Osteoblast (primary cell): ENCODE measurements at regions not wholly inside any gene's neighbourhood (a gene's known extent, or its start where the extent isn't known, plus 50 kb on each side); places are given as distances from the start of the nearest gene placed in this dataset.

Source experiments
- DNase-seq: peaks from one replicate; pipeline ENCODE4 v3.0.0; 2011; ENCODE audit warnings: low spot score, mixed read lengths; ENCODE audit not compliant: insufficient read length; ENCODE audit errors: missing footprints
- H2AFZ ChIP-seq: 2 replicates; pipeline ENCODE4 v1.6.0; 2011; ENCODE audit warnings: mild to moderate bottlenecking, low read length
- H3K27ac ChIP-seq: 2 replicates; pipeline ENCODE4 v1.5.1; 2011; ENCODE audit warnings: mild to moderate bottlenecking, low read depth, low read length, moderate library complexity
- H3K27me3 ChIP-seq: 2 replicates; pipeline ENCODE4 v1.6.0; 2012; ENCODE audit warnings: mild to moderate bottlenecking, control low read depth, inconsistent platforms, low read length, moderate library complexity; ENCODE audit not compliant: insufficient read depth
- H3K36me3 ChIP-seq: 2 replicates; pipeline ENCODE4 v1.5.1; 2011; ENCODE audit warnings: mild to moderate bottlenecking, low read length, control low read depth, moderate library complexity; ENCODE audit not compliant: insufficient read depth
- H3K4me1 ChIP-seq: 2 replicates; pipeline ENCODE4 v1.5.1; 2011; ENCODE audit warnings: mild to moderate bottlenecking, low read length, control low read depth, moderate library complexity; ENCODE audit not compliant: insufficient read depth
- H3K4me2 ChIP-seq: 2 replicates; pipeline ENCODE4 v1.6.0; 2011; ENCODE audit warnings: mild to moderate bottlenecking, low read length; ENCODE audit not compliant: insufficient read depth
- H3K4me3 ChIP-seq: fragments of 200-600 bp; sonication (generic); 3 replicates; pipeline ENCODE4 v1.5.1; 2012; ENCODE audit warnings: mild to moderate bottlenecking, low read length, inconsistent platforms; ENCODE audit not compliant: insufficient read depth
- H3K79me2 ChIP-seq: 2 replicates; pipeline ENCODE4 v1.6.0; 2012; ENCODE audit warnings: mild to moderate bottlenecking, low read length, control low read depth, inconsistent platforms; ENCODE audit not compliant: insufficient read depth
- H3K9me3 ChIP-seq: 2 replicates; pipeline ENCODE4 v1.5.1; 2011; ENCODE audit warnings: low read depth, low read length, control low read depth
- H4K20me1 ChIP-seq: 2 replicates; pipeline ENCODE4 v1.6.0; 2012; ENCODE audit warnings: mild to moderate bottlenecking, low read length, control low read depth; ENCODE audit not compliant: insufficient read depth
- TF ChIP-seq, protein P1 (sequence below): IDR thresholded peaks from 2 replicates; pipeline ENCODE4 v1.5.1; 2011; ENCODE audit warnings: mild to moderate bottlenecking, low read depth, low read length, moderate library complexity; ENCODE audit errors: extremely low read depth

DNA sequence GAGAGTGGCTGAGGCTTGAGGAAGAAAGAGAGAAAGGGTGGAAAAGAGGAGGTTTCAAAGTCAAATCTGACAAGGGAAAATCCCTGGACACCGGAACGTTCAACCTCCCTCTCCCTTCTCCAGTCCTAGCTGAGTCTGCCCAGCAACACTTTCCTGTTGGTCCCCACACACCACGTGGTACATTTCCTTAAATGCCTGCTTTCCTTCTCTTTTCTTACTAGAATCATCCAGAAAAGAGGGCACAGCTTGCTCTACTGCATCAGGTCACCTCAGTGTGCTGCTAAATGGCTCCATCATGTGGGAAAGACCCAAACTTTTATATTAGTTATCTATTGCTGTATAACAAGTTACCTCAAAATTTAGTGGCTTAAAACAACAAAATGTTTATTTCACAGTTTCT, 181.2 kb downstream of the NECTIN3 start:
- H4K20me1 ChIP-seq = no peaks in the 10 kb centered on the region
- TF ChIP-seq, protein P1, sequence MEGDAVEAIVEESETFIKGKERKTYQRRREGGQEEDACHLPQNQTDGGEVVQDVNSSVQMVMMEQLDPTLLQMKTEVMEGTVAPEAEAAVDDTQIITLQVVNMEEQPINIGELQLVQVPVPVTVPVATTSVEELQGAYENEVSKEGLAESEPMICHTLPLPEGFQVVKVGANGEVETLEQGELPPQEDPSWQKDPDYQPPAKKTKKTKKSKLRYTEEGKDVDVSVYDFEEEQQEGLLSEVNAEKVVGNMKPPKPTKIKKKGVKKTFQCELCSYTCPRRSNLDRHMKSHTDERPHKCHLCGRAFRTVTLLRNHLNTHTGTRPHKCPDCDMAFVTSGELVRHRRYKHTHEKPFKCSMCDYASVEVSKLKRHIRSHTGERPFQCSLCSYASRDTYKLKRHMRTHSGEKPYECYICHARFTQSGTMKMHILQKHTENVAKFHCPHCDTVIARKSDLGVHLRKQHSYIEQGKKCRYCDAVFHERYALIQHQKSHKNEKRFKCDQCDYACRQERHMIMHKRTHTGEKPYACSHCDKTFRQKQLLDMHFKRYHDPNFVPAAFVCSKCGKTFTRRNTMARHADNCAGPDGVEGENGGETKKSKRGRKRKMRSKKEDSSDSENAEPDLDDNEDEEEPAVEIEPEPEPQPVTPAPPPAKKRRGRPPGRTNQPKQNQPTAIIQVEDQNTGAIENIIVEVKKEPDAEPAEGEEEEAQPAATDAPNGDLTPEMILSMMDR = peak; percentile 46
- H3K79me2 ChIP-seq = no peaks in the 10 kb centered on the region
- H3K4me1 ChIP-seq = no peaks in the 10 kb centered on the region
- no peaks in the 10 kb centered on the region for H3K9me3 ChIP-seq
- no peaks in the 10 kb centered on the region for H3K36me3 ChIP-seq
- H3K4me2 ChIP-seq = peak overlapping the region; percentile 70
- H3K27ac ChIP-seq = no peak overlapping the region
- DNase-seq = no peak
- H3K4me3 ChIP-seq = peak overlapping the region; percentile 51
- no peaks in the 10 kb centered on the region for H3K27me3 ChIP-seq
- peak overlapping the region; percentile 79 for H2AFZ ChIP-seq

DNA sequence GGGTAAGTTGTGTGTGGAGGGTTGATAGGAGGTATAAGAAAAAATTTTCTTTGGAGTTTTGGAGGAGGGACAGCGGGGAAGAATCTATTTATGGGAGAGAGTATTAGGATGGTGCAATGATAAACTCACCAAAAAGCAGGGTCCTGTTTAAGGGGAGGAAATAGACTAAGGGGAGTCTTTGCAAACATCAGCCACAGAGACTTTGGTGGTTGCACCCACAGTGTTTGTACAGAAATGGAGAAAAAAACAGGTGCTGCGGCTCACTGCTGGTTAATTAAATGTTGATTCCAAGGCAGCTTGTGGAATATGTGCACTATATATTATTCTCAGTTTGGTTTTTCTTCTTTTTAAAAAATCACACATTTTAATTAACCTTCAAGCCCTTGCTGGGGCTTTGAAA, 182.1 kb downstream of the NECTIN3 start:
- no peaks in the 10 kb centered on the region for H3K79me2 ChIP-seq
- H3K27ac ChIP-seq = no peak overlapping the region
- H3K4me2 ChIP-seq = no peak overlapping the region
- H4K20me1 ChIP-seq = no peaks in the 10 kb centered on the region
- no peak overlapping the region for H3K4me3 ChIP-seq
- H3K27me3 ChIP-seq = no peaks in the 10 kb centered on the region
- TF ChIP-seq, protein P1 = no peak
- H3K9me3 ChIP-seq = no peaks in the 10 kb centered on the region
- no peak for DNase-seq
- H3K36me3 ChIP-seq = no peaks in the 10 kb centered on the region
- H3K4me1 ChIP-seq = no peaks in the 10 kb centered on the region
- no peak overlapping the region for H2AFZ ChIP-seq

DNA sequence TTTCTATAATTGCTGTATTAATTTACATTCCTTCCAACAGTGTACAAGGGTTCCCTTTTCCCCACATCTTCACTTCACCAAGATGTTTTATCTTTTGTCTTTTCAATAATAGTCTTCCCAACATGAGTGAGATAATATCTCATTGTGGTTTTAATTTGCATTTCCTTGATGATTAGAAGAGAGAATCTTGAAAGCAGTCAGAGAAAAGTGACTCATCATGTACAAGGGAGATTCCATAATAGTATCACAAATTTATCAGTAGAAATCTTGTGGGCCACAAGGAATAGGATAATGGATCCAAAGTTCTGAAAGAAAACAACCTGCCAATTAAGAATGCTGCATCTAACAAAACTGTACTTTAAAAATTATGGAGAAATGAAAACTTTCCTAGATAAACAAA, 189.3 kb downstream of the NECTIN3 start:
- Histone ChIP-seq H3K79me2 (no peaks in the 10 kb centered on the region), H3K36me3 (no peaks in the 10 kb centered on the region), H2AFZ (no peak overlapping the region), H3K27ac (no peak overlapping the region), H3K27me3 (no peaks in the 10 kb centered on the region), H3K4me2 (no peak overlapping the region), H3K9me3 (no peaks in the 10 kb centered on the region), H3K4me3 (no peak overlapping the region), H3K4me1 (no peaks in the 10 kb centered on the region), H4K20me1 (no peaks in the 10 kb centered on the region)
- TF ChIP-seq, protein P1 = no peak
- no peak for DNase-seq

DNA sequence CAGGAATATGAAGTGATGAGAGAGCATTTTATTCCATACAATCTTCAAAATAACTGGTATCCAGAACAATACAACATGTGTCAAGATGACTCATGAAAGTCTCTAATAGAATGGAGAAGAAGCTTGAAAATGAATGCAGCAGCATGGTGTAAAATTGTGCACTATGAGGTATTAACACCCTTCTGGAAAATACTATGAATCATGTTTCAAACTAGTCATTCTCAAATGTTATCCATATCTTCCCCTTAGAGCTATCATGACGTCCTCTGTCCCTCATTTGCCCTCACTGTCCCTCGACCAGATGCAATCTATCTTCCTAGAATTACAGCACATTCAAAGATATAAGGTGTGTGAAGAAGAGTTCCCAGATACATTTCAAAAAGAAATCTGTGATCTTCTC, 198.2 kb downstream of the NECTIN3 start:
- DNase-seq = no peak
- H3K4me3 ChIP-seq = no peak overlapping the region
- TF ChIP-seq, protein P1 = no peak

More for the DNA sequence above, 198.2 kb downstream of the NECTIN3 start:
- Histone ChIP-seq H3K27me3 (no peaks in the 10 kb centered on the region), H3K36me3 (no peaks in the 10 kb centered on the region), H3K4me1 (no peaks in the 10 kb centered on the region), H3K79me2 (no peaks in the 10 kb centered on the region), H3K9me3 (no peaks in the 10 kb centered on the region), H2AFZ (no peak overlapping the region), H3K27ac (no peak overlapping the region), H4K20me1 (no peaks in the 10 kb centered on the region), H3K4me2 (no peak overlapping the region)
